Activated CD4-positive, alpha-beta T cell treated with anti-CD3 and anti-CD28 coated beads, Interleukin-2, amount 10 ng/mL, durations not matched to agents 24 days and 14 days (primary cell): ENCODE measurements at regions not wholly inside any gene's neighbourhood (a gene's known extent, or its start where the extent isn't known, plus 50 kb on each side); places are given as distances from the start of the nearest gene placed in this dataset.

Source experiments
- DNase-seq: peaks from one replicate; pipeline ENCODE4 v3.0.0; 2022
- H3K27ac Mint-ChIP-seq: one replicate; pipeline ENCODE4 v1.8.0; 2022; ENCODE audit warnings: mild to moderate bottlenecking, mixed read lengths
- H3K27me3 Mint-ChIP-seq: one replicate; pipeline ENCODE4 v1.8.0; 2022; ENCODE audit warnings: mixed read lengths
- H3K36me3 Mint-ChIP-seq: one replicate; pipeline ENCODE4 v1.8.0; 2022; ENCODE audit warnings: low read depth, mild to moderate bottlenecking, mixed read lengths
- H3K4me1 Mint-ChIP-seq: one replicate; pipeline ENCODE4 v1.8.0; 2021; ENCODE audit warnings: mixed read lengths
- H3K4me3 Mint-ChIP-seq: one replicate; pipeline ENCODE4 v1.8.0; 2022; ENCODE audit warnings: mild to moderate bottlenecking, moderate library complexity, mixed read lengths
- H3K9me3 Mint-ChIP-seq: one replicate; pipeline ENCODE4 v1.8.0; 2021; ENCODE audit warnings: mixed read lengths
- intact Hi-C: fragments of 100-400 bp; cut with micrococcal nuclease; formaldehyde crosslinking; loops from one replicate; pipeline ENCODE4 v1.15.1; 2023

- H3K36me3 Mint-ChIP-seq = peaks cover 11% of the 10 kb centered on the region
- no peaks in the 10 kb centered on the region for H3K27me3 Mint-ChIP-seq
- H3K4me3 Mint-ChIP-seq = no peak overlapping the region
- H3K4me1 Mint-ChIP-seq = peaks cover 45% of the 10 kb centered on the region
- peak overlapping the region; percentile 42 for H3K27ac Mint-ChIP-seq
- no peak for DNase-seq
- peaks cover 15% of the 10 kb centered on the region for H3K9me3 Mint-ChIP-seq
- intact Hi-C loops = loop anchor here (2.0 to 5.0 kb wide), 4 partner anchors 23 to 537 kb away; partner anchors contain the start of gene JARID2
Observed at GRCh38 chr6:14709900-14710299, 536.0 kb upstream of the JARID2 start.

GRCh38 chr6:14710421-14710820, 535.4 kb upstream of the JARID2 start:
- Mint-ChIP-seq H3K9me3 (peaks cover 12% of the 10 kb centered on the region), H3K36me3 (peaks cover 11% of the 10 kb centered on the region), H3K27me3 (no peaks in the 10 kb centered on the region), H3K27ac (peak overlapping the region; percentile 68), H3K4me1 (peaks cover 43% of the 10 kb centered on the region), H3K4me3 (no peak overlapping the region)
- no peak for DNase-seq
- intact Hi-C loops = loop anchor here (2.0 to 5.0 kb wide), 4 partner anchors 22 to 537 kb away; partner anchors contain the start of gene JARID2

GRCh38 chr6:14711056-14711703, 534.7 kb upstream of the JARID2 start:
- H3K36me3 Mint-ChIP-seq = peaks cover 11% of the 10 kb centered on the region
- peaks cover 12% of the 10 kb centered on the region for H3K9me3 Mint-ChIP-seq
- intact Hi-C loops = loop anchor here (1.0 to 5.0 kb wide), 6 partner anchors 22 to 536 kb away; partner anchors contain the start of gene JARID2
- H3K4me1 Mint-ChIP-seq = peaks cover 42% of the 10 kb centered on the region
- peak overlapping the region; percentile 95 for H3K27ac Mint-ChIP-seq
- peak; percentile 90 for DNase-seq
- peak overlapping the region; percentile 24 for H3K4me3 Mint-ChIP-seq
- H3K27me3 Mint-ChIP-seq = no peaks in the 10 kb centered on the region

GRCh38 chr6:14711704-14712379, 534.0 kb upstream of the JARID2 start:
- intact Hi-C loops = loop anchor here (1.0 to 5.0 kb wide), 6 partner anchors 21 to 535 kb away; partner anchors contain the start of gene JARID2
- H3K9me3 Mint-ChIP-seq = peaks cover 12% of the 10 kb centered on the region
- H3K27me3 Mint-ChIP-seq = no peaks in the 10 kb centered on the region
- H3K36me3 Mint-ChIP-seq = peaks cover 8% of the 10 kb centered on the region
- H3K27ac Mint-ChIP-seq = peak overlapping the region; percentile 95
- no peak for DNase-seq
- H3K4me3 Mint-ChIP-seq = no peak overlapping the region
- H3K4me1 Mint-ChIP-seq = peaks cover 40% of the 10 kb centered on the region

GRCh38 chr6:14713008-14713960, 532.6 kb upstream of the JARID2 start:
- Mint-ChIP-seq H3K27ac (no peak overlapping the region), H3K27me3 (no peaks in the 10 kb centered on the region), H3K9me3 (peaks cover 6% of the 10 kb centered on the region), H3K4me3 (no peak overlapping the region), H3K36me3 (peaks cover 3% of the 10 kb centered on the region), H3K4me1 (peaks cover 38% of the 10 kb centered on the region)
- DNase-seq = no peak
- intact Hi-C loops = loop anchor here (5.0 kb wide), 1 partner anchor 534 kb away; the partner anchor contains the start of gene JARID2

GRCh38 chr6:14713966-14714631, 531.8 kb upstream of the JARID2 start:
- Mint-ChIP-seq H3K4me1 (peaks cover 38% of the 10 kb centered on the region), H3K4me3 (no peak overlapping the region), H3K27ac (peak overlapping the region; percentile 14)

GRCh38 chr6:14715076-14715475, 530.8 kb upstream of the JARID2 start:
- H3K4me3 Mint-ChIP-seq = no peak overlapping the region

More at GRCh38 chr6:14713966-14714631, 531.8 kb upstream of the JARID2 start:
- H3K27me3 Mint-ChIP-seq = no peaks in the 10 kb centered on the region
- DNase-seq = no peak
- peaks cover 6% of the 10 kb centered on the region for H3K9me3 Mint-ChIP-seq
- peaks cover 3% of the 10 kb centered on the region for H3K36me3 Mint-ChIP-seq
- intact Hi-C loops = loop anchor here (5.0 kb wide), 1 partner anchor 533 kb away; the partner anchor contains the start of gene JARID2

GRCh38 chr6:14716499-14717146, 529.2 kb upstream of the JARID2 start:
- intact Hi-C loops = no loop called here

More at GRCh38 chr6:14715076-14715475, 530.8 kb upstream of the JARID2 start:
- Mint-ChIP-seq H3K9me3 (peaks cover 6% of the 10 kb centered on the region), H3K36me3 (peaks cover 3% of the 10 kb centered on the region), H3K4me1 (peaks cover 44% of the 10 kb centered on the region), H3K27ac (no peak overlapping the region), H3K27me3 (no peaks in the 10 kb centered on the region)
- DNase-seq = no peak
- intact Hi-C loops = no loop called here

GRCh38 chr6:14717307-14717706, 528.6 kb upstream of the JARID2 start:
- Mint-ChIP-seq H3K4me1 (peaks cover 41% of the 10 kb centered on the region), H3K27me3 (no peaks in the 10 kb centered on the region), H3K36me3 (peaks cover 3% of the 10 kb centered on the region), H3K4me3 (peak overlapping the region; percentile 9), H3K27ac (peak overlapping the region; percentile 77), H3K9me3 (peaks cover 6% of the 10 kb centered on the region)
- peak; percentile 76 for DNase-seq
- intact Hi-C loops = no loop called here

More at GRCh38 chr6:14716499-14717146, 529.2 kb upstream of the JARID2 start:
- Mint-ChIP-seq H3K27me3 (no peaks in the 10 kb centered on the region), H3K27ac (peak overlapping the region; percentile 62), H3K4me3 (no peak overlapping the region), H3K36me3 (peaks cover 3% of the 10 kb centered on the region), H3K4me1 (peaks cover 41% of the 10 kb centered on the region), H3K9me3 (peaks cover 6% of the 10 kb centered on the region)
- DNase-seq = no peak

- Mint-ChIP-seq H3K27me3 (no peaks in the 10 kb centered on the region), H3K4me3 (no peak overlapping the region), H3K36me3 (peaks cover 3% of the 10 kb centered on the region)
Observed at GRCh38 chr6:14718861-14719260, 527.0 kb upstream of the JARID2 start.

GRCh38 chr6:14719270-14719669, 526.6 kb upstream of the JARID2 start:
- intact Hi-C loops = no loop called here
- no peak overlapping the region for H3K4me3 Mint-ChIP-seq
- peaks cover 6% of the 10 kb centered on the region for H3K9me3 Mint-ChIP-seq
- H3K36me3 Mint-ChIP-seq = peaks cover 5% of the 10 kb centered on the region
- H3K4me1 Mint-ChIP-seq = peaks cover 51% of the 10 kb centered on the region
- DNase-seq = no peak
- peak overlapping the region; percentile 30 for H3K27ac Mint-ChIP-seq
- H3K27me3 Mint-ChIP-seq = no peaks in the 10 kb centered on the region

More at GRCh38 chr6:14718861-14719260, 527.0 kb upstream of the JARID2 start:
- intact Hi-C loops = no loop called here
- no peak for DNase-seq
- Mint-ChIP-seq H3K27ac (no peak overlapping the region), H3K9me3 (peaks cover 6% of the 10 kb centered on the region), H3K4me1 (peaks cover 47% of the 10 kb centered on the region)

- H3K27ac Mint-ChIP-seq = peak overlapping the region; percentile 3
- H3K9me3 Mint-ChIP-seq = peaks cover 6% of the 10 kb centered on the region
- intact Hi-C loops = no loop called here
Observed at GRCh38 chr6:14720411-14721102, 525.3 kb upstream of the JARID2 start.

More at GRCh38 chr6:14720411-14721102, 525.3 kb upstream of the JARID2 start:
- no peak overlapping the region for H3K4me3 Mint-ChIP-seq
- peaks cover 5% of the 10 kb centered on the region for H3K36me3 Mint-ChIP-seq
- no peak for DNase-seq
- H3K27me3 Mint-ChIP-seq = no peaks in the 10 kb centered on the region
- H3K4me1 Mint-ChIP-seq = peaks cover 46% of the 10 kb centered on the region
